ENCODE measurements at regions not wholly inside any gene's neighbourhood (a gene's known extent, or its start where the extent isn't known, plus 50 kb on each side); places are given as distances from the start of the nearest gene placed in this dataset.
"Not testable (repeated sequence)": the region's sequence is repeated elsewhere in the genome, so short reads cannot be mapped to it uniquely, and the experiment has no call there.

GRCh38 chr1:187570166-187570565 is 741.4 kb downstream of the PLA2G4A start:
- H3K4me1 ChIP-seq, result no peaks in the 10 kb centered on the region
- DNase-seq, result no peak
- no peak overlapping the region for H3K4me3 ChIP-seq
- no peaks in the 10 kb centered on the region for H3K9me3 ChIP-seq (replicated peaks)
- no peak for TF ChIP-seq CTCF (IDR thresholded peaks at IDR 0.05; ENCODE audit: borderline replicate concordance)
- H3K36me3 ChIP-seq, result no peaks in the 10 kb centered on the region
- no peak overlapping the region for H3K27ac ChIP-seq (replicated peaks)
- intact Hi-C loops (cut with micrococcal nuclease), result no loop called here
- H3K27me3 ChIP-seq (ENCODE audit: low read depth), result no peaks in the 10 kb centered on the region

GRCh38 chr1:187577610-187578009 is 748.9 kb downstream of the PLA2G4A start:
- no peaks in the 10 kb centered on the region for H3K36me3 ChIP-seq
- no peaks in the 10 kb centered on the region for H3K4me1 ChIP-seq
- H3K4me3 ChIP-seq, result no peak overlapping the region
- H3K27ac ChIP-seq (replicated peaks), result no peak overlapping the region
- TF ChIP-seq CTCF (IDR thresholded peaks at IDR 0.05; ENCODE audit: borderline replicate concordance), result no peak
- intact Hi-C loops (cut with micrococcal nuclease), result no loop called here
- H3K9me3 ChIP-seq (replicated peaks), result no peaks in the 10 kb centered on the region
- no peak for DNase-seq
- no peaks in the 10 kb centered on the region for H3K27me3 ChIP-seq (ENCODE audit: low read depth)

GRCh38 chr1:187588917-187589316 is 760.2 kb downstream of the PLA2G4A start:
- no peak overlapping the region for H3K27ac ChIP-seq (replicated peaks)
- no peak for TF ChIP-seq CTCF (IDR thresholded peaks at IDR 0.05; ENCODE audit: borderline replicate concordance)
- no peak for DNase-seq
- no peak overlapping the region for H3K4me3 ChIP-seq
- no peaks in the 10 kb centered on the region for H3K27me3 ChIP-seq (ENCODE audit: low read depth)
- no peaks in the 10 kb centered on the region for H3K36me3 ChIP-seq
- no peaks in the 10 kb centered on the region for H3K4me1 ChIP-seq
- intact Hi-C loops (cut with micrococcal nuclease), result no loop called here
- peaks cover 1% of the 10 kb centered on the region for H3K9me3 ChIP-seq (replicated peaks)

- Histone ChIP-seq H3K27me3 (ENCODE audit: low read depth) (no peaks in the 10 kb centered on the region), H3K9me3 (replicated peaks) (peaks cover 24% of the 10 kb centered on the region), H3K4me3 (no peak overlapping the region), H3K4me1 (no peaks in the 10 kb centered on the region), H3K36me3 (no peaks in the 10 kb centered on the region), H3K27ac (replicated peaks) (no peak overlapping the region)
- no peak for DNase-seq
- intact Hi-C loops (cut with micrococcal nuclease), result no loop called here
- TF ChIP-seq CTCF (IDR thresholded peaks at IDR 0.05; ENCODE audit: borderline replicate concordance), result no peak
These were observed 777.0 kb downstream of the PLA2G4A start for GRCh38 chr1:187605736-187606135.

GRCh38 chr1:187615853-187616735 is 787.3 kb downstream of the PLA2G4A start:
- H3K4me3 ChIP-seq; DNase-seq; intact Hi-C loops (cut with micrococcal nuclease); H3K27me3 ChIP-seq (ENCODE audit: low read depth); H3K36me3 ChIP-seq; H3K27ac ChIP-seq (replicated peaks); H3K4me1 ChIP-seq: not testable (repeated sequence)
- H3K9me3 ChIP-seq (replicated peaks), result peaks cover 35% of the 10 kb centered on the region

GRCh38 chr1:187616830-187617229 is 788.1 kb downstream of the PLA2G4A start:
- intact Hi-C loops (cut with micrococcal nuclease); H3K27me3 ChIP-seq (ENCODE audit: low read depth); DNase-seq; H3K36me3 ChIP-seq; H3K27ac ChIP-seq (replicated peaks); H3K4me3 ChIP-seq; H3K4me1 ChIP-seq: not testable (repeated sequence)
- H3K9me3 ChIP-seq (replicated peaks), result peaks cover 28% of the 10 kb centered on the region
